Ascending aorta (tissue), 2 donors: ENCODE measurements at regions not wholly inside any gene's neighbourhood (a gene's known extent, or its start where the extent isn't known, plus 50 kb on each side); places are given as distances from the start of the nearest gene placed in this dataset.

Experiments
- DNase-seq, 2 donors: peaks; one replicate each; pipeline ENCODE4 v3.0.0-alpha.2; 2019; ENCODE audit warnings: low spot score in 2 of 2
- H3K27ac ChIP-seq, 2 donors: fragments of 200-600 bp; sonication (generic); one replicate each; pipeline ENCODE4 v1.5.1; 2016 to 2017; ENCODE audit warnings: mild to moderate bottlenecking in 1 of 2
- H3K27me3 ChIP-seq: fragments of 200-600 bp; sonication (generic); one replicate; pipeline ENCODE4 v1.5.1; 2017
- H3K36me3 ChIP-seq, 2 donors: fragments of 200-600 bp; sonication (generic); one replicate each; pipeline ENCODE4 v1.5.1; 2016
- H3K4me1 ChIP-seq, 2 donors: fragments of 200-600 bp; sonication (generic); one replicate each; pipeline ENCODE4 v1.5.1; 2016 to 2017; ENCODE audit warnings: mild to moderate bottlenecking in 1 of 2
- H3K4me3 ChIP-seq, 2 donors: fragments of 200-600 bp; sonication (generic); one replicate each; pipeline ENCODE4 v1.5.1; 2016 to 2017; ENCODE audit warnings: mild to moderate bottlenecking in 1 of 2
- H3K9me3 ChIP-seq, 2 donors: fragments of 200-600 bp; sonication (generic); one replicate each; pipeline ENCODE4 v1.5.1; 2016
- intact Hi-C: fragments of 100-400 bp; cut with DNase I; formaldehyde crosslinking; loops from one replicate; pipeline ENCODE4 v1.15.1; 2023
- TF ChIP-seq, protein P1 (sequence below), 3 experiments: fragments of 200-600 bp in 2 of 3; fragments of 450-650 bp in 1 of 3; sonication (generic) in 2 of 3; IDR thresholded peaks; one replicate each; pipeline ENCODE4 v1.5.1; 2016 to 2019; ENCODE audit warnings: antibody characterized with exemption in 3 of 3, mild to moderate bottlenecking in 1 of 3, moderate library complexity in 1 of 3

DNA sequence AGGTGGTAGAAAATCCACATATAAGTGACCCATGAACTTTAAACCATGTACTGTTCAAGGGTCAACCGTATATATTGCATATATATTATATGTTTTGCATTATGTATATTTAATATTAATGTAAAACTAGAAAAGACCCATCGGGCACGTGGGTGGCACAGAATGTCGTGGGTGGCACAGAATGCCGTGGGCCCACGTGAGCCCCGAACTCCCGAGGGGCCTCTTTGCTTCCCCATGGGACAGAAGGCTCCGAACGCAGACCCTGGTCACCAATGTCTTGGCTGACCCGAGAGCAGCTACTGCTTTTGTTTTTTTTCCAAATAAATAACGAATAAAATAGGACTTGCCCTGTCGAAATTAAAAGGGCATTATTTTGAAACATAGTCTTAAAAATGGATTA lies 415.4 kb downstream of the BRD1 start:
- TF ChIP-seq, protein P1, sequence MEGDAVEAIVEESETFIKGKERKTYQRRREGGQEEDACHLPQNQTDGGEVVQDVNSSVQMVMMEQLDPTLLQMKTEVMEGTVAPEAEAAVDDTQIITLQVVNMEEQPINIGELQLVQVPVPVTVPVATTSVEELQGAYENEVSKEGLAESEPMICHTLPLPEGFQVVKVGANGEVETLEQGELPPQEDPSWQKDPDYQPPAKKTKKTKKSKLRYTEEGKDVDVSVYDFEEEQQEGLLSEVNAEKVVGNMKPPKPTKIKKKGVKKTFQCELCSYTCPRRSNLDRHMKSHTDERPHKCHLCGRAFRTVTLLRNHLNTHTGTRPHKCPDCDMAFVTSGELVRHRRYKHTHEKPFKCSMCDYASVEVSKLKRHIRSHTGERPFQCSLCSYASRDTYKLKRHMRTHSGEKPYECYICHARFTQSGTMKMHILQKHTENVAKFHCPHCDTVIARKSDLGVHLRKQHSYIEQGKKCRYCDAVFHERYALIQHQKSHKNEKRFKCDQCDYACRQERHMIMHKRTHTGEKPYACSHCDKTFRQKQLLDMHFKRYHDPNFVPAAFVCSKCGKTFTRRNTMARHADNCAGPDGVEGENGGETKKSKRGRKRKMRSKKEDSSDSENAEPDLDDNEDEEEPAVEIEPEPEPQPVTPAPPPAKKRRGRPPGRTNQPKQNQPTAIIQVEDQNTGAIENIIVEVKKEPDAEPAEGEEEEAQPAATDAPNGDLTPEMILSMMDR (IDR thresholded peaks at IDR 0.05) = no peak
- H3K27me3 ChIP-seq = no peaks in the 10 kb centered on the region
- no peak overlapping the region for H3K4me3 ChIP-seq
- H3K9me3 ChIP-seq = no peaks in the 10 kb centered on the region
- no peak for DNase-seq
- intact Hi-C loops = no loop called here
- no peaks in the 10 kb centered on the region for H3K4me1 ChIP-seq
- no peak overlapping the region for H3K27ac ChIP-seq
- no peaks in the 10 kb centered on the region for H3K36me3 ChIP-seq

DNA sequence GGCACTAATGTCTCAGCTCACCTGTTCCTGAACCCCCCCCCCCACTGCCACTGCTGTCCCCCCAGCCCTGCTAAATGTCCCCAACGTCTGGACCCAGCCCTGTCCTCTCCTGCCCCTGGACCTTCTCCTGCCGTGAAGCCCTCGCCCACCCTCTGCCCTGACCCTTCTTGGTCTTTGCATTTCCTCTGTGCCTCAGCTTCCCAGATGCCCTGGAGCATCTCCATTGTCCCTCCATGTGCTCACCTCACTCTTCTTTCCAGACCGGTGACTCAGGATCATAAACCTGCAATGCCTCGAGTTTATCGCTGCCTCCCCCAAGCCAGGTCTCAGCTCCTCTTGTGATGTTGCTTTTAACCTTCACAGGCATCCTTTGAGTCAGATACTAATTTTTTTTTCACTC lies 416.4 kb downstream of the BRD1 start:
- no peaks in the 10 kb centered on the region for H3K27me3 ChIP-seq
- no peak overlapping the region for H3K27ac ChIP-seq
- H3K9me3 ChIP-seq = no peaks in the 10 kb centered on the region
- peak in 1 of 2 donors; percentile 55 for DNase-seq
- intact Hi-C loops = no loop called here
- H3K4me1 ChIP-seq = no peaks in the 10 kb centered on the region
- H3K4me3 ChIP-seq = no peak overlapping the region
- TF ChIP-seq, protein P1 (IDR thresholded peaks at IDR 0.05) = no peak
- no peaks in the 10 kb centered on the region for H3K36me3 ChIP-seq

DNA sequence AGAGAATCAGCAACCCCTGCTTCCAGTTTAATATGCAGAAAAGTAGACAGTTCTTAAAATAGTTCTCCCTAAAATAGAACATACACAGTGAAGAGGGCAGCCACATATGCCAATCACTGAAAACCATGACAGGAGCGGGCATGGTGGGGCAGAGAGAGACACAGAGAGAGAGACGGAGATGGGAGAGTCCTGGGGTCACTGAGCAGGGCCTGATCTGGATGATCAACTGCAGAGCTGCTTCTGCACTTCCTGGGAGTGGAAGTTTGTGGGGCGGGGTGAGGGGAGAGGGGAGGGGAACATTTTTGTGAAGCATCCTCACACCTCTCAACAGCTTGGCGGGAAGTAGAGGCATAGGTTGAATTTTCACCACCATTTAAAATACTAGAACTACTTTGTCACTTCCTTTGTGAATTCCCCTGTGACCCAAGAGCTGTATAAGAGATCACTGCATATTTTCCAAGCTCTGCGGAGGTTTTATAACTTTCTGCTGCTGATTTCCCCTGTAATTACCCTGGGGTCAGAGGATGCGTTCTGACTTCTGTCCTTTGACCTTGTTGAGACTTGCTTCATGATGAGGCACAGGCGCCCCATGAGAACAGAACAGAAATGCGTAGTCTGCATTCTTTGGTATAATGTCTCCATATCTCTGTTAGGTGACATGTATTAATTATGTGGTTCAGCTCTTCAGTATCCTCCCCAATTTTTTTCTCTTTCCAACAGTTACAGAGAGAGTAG lies 419.4 kb downstream of the BRD1 start:
- Histone ChIP-seq H3K9me3 (peaks cover 0 to 1% of the 10 kb centered on the region in 2 donors), H3K27me3 (no peaks in the 10 kb centered on the region), H3K36me3 (no peaks in the 10 kb centered on the region), H3K4me3 (no peak overlapping the region), H3K27ac (no peak overlapping the region), H3K4me1 (no peaks in the 10 kb centered on the region)
- intact Hi-C loops = no loop called here
- TF ChIP-seq, protein P1 (IDR thresholded peaks at IDR 0.05) = no peak
- DNase-seq = no peak

DNA sequence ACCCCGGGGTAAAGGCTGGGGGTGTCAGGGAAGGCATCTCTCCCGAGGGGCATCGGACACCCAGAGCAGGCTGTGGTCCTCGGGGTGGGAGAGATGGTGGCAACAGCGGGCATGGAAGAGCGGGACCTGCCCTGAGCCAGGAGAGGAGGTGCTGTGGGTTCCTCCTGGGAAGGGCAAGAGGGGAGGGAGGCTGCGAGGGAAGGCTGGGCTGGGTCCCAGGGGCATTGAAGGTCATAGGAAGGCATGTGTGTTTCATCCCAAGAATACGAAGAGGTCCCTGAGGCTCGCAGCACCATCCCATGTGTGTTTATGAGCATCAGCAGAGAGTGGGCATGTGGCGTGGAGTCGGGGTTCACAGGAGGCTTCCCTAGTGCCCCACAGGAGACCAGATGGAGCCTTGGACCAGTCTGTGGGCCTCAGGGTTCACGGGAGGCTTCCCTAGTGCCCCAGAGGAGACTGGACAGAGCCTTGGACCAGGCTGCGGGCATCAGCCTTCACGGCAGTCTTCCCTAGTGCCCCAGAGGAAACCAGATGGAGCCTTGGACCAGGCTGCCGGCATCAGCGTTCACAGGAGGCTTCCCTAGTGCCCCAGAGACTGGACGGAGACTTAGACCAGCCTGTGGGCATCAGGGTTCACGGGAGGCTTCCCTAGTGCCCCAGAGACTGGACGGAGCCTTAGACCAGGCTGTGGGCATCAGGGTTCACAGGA lies 420.6 kb downstream of the BRD1 start:
- TF ChIP-seq, protein P1 (IDR thresholded peaks at IDR 0.05) = no peak
- H3K4me1 ChIP-seq = no peaks in the 10 kb centered on the region

DNA sequence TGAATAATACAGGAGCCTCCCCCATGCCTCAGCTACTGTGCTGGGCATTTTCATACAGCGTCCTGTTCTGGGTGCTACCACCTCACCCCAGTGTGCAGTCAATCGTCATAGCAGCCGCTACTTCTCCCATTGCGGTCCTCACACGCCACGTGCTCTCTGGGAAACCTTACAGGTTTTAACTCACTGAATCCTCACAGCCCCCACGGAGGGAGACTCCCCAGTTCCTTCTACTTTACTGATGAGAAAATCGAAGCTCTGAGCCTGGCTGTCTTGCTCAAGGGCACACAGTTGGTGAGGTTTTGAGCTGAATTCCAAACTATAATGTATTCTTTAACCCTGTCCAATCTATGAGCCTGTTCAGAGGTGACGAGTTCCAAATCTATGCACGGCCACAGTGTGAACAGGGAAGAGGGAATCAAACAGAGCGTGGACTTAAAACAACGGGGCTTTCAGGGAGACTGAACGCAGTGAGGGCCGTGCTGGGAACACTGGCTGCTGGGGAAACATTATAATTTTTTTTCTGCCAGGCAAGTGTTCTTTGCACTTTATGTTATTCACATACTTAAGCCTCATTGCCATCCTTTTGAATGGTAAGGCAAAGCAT lies 421.5 kb downstream of the BRD1 start:
- TF ChIP-seq, protein P1 (IDR thresholded peaks at IDR 0.05) = no peak

More for the DNA sequence above, 420.6 kb downstream of the BRD1 start:
- Histone ChIP-seq H3K27me3 (no peaks in the 10 kb centered on the region), H3K36me3 (no peaks in the 10 kb centered on the region), H3K9me3 (peaks cover 0 to 5% of the 10 kb centered on the region in 2 donors), H3K4me3 (no peak overlapping the region), H3K27ac (no peak overlapping the region)
- no peak for DNase-seq
- intact Hi-C loops = no loop called here

More for the DNA sequence above, 421.5 kb downstream of the BRD1 start:
- Histone ChIP-seq H3K9me3 (peaks cover 0 to 5% of the 10 kb centered on the region in 2 donors), H3K36me3 (no peaks in the 10 kb centered on the region), H3K4me1 (no peaks in the 10 kb centered on the region), H3K27me3 (no peaks in the 10 kb centered on the region), H3K27ac (no peak overlapping the region), H3K4me3 (no peak overlapping the region)
- intact Hi-C loops = no loop called here
- no peak for DNase-seq
